H1 (cell line): ENCODE measurements at regions not wholly inside any gene's neighbourhood (a gene's known extent, or its start where the extent isn't known, plus 50 kb on each side); places are given as distances from the start of the nearest gene placed in this dataset.

Source experiments
- CHD2 ChIP-seq: IDR thresholded peaks from 2 replicates; pipeline ENCODE4 v1.6.1; 2012; ENCODE audit warnings: low read length, improper control_type of control experiment
- FOSL1 ChIP-seq: IDR thresholded peaks from 2 replicates; pipeline ENCODE4 v1.6.1; 2011; ENCODE audit warnings: mild to moderate bottlenecking, low read depth, low read length, moderate library complexity; ENCODE audit not compliant: insufficient read depth
- GABPA ChIP-seq: IDR thresholded peaks from 2 replicates; pipeline ENCODE4 v1.6.1; 2011; ENCODE audit warnings: mild to moderate bottlenecking, low read length, moderate library complexity, borderline replicate concordance; ENCODE audit not compliant: insufficient read depth
- GTF2F1 ChIP-seq: IDR thresholded peaks from 2 replicates; pipeline ENCODE4 v1.6.1; 2012; ENCODE audit warnings: low read depth, low read length, improper control_type of control experiment, borderline replicate concordance
- KDM4A ChIP-seq: IDR thresholded peaks from one replicate; pipeline ENCODE4 v1.7.1; 2012; ENCODE audit warnings: low read depth, mild to moderate bottlenecking, moderate library complexity, low read length, inconsistent platforms; ENCODE audit not compliant: severe bottlenecking
- NANOG ChIP-seq: IDR thresholded peaks from 2 replicates; pipeline ENCODE4 v1.6.1; 2011; ENCODE audit warnings: low read length, low read depth, mild to moderate bottlenecking, inconsistent platforms; ENCODE audit not compliant: insufficient read depth, poor library complexity, severe bottlenecking
- NRF1 ChIP-seq: IDR thresholded peaks from 2 replicates; pipeline ENCODE4 v1.6.1; 2011; ENCODE audit warnings: mild to moderate bottlenecking, low read depth, low read length, improper control_type of control experiment
- POU5F1 ChIP-seq: IDR thresholded peaks from 2 replicates; pipeline ENCODE4 v1.6.1; 2011; ENCODE audit warnings: low read depth, mild to moderate bottlenecking, low read length, moderate library complexity
- RBBP5 ChIP-seq: IDR thresholded peaks from 2 replicates; pipeline ENCODE4 v1.7.1; 2012; ENCODE audit warnings: low read depth, mild to moderate bottlenecking, inconsistent platforms, low read length, moderate library complexity, borderline replicate concordance
- SP1 ChIP-seq: IDR thresholded peaks from 2 replicates; pipeline ENCODE4 v1.6.1; 2011; ENCODE audit warnings: low read depth, low read length
- SUZ12 ChIP-seq: fragments of 200-600 bp; sonication (generic); IDR thresholded peaks from 2 replicates; pipeline ENCODE4 v1.6.1; 2012; ENCODE audit warnings: mild to moderate bottlenecking, inconsistent platforms, low read length, moderate library complexity, mixed read lengths
- TEAD4 ChIP-seq: IDR thresholded peaks from 2 replicates; pipeline ENCODE4 v1.6.1; 2012; ENCODE audit warnings: low read depth, low read length, inconsistent platforms, mixed read lengths
- TF ChIP-seq, protein P1 (sequence below): fragments of 300-600 bp; sonication (generic); IDR thresholded peaks from 2 replicates; pipeline ENCODE4 v1.7.1; 2012; ENCODE audit warnings: low read length, moderate library complexity, mild to moderate bottlenecking, inconsistent platforms; ENCODE audit not compliant: insufficient replicate concordance

DNA sequence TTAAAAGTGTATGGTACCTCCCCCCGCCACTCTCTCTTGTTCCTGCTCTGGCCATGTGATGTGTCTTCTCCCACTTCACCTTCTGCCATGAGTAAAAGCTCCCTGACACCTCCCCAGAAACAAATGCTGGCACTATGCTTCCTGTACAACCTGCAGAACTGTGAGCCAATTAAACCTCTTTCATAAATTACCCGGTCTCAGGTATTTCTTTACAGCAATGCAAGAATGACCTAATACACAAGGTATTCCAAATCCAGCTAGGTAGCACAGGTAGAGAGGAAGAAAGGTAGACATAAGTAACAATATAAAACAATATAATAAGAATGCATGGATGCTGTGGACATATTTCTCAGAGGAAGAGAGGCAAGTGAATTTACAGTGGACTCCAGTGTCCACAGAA lies 394.1 kb upstream of the ARID1B start (continued):
- TF ChIP-seq, protein P1, sequence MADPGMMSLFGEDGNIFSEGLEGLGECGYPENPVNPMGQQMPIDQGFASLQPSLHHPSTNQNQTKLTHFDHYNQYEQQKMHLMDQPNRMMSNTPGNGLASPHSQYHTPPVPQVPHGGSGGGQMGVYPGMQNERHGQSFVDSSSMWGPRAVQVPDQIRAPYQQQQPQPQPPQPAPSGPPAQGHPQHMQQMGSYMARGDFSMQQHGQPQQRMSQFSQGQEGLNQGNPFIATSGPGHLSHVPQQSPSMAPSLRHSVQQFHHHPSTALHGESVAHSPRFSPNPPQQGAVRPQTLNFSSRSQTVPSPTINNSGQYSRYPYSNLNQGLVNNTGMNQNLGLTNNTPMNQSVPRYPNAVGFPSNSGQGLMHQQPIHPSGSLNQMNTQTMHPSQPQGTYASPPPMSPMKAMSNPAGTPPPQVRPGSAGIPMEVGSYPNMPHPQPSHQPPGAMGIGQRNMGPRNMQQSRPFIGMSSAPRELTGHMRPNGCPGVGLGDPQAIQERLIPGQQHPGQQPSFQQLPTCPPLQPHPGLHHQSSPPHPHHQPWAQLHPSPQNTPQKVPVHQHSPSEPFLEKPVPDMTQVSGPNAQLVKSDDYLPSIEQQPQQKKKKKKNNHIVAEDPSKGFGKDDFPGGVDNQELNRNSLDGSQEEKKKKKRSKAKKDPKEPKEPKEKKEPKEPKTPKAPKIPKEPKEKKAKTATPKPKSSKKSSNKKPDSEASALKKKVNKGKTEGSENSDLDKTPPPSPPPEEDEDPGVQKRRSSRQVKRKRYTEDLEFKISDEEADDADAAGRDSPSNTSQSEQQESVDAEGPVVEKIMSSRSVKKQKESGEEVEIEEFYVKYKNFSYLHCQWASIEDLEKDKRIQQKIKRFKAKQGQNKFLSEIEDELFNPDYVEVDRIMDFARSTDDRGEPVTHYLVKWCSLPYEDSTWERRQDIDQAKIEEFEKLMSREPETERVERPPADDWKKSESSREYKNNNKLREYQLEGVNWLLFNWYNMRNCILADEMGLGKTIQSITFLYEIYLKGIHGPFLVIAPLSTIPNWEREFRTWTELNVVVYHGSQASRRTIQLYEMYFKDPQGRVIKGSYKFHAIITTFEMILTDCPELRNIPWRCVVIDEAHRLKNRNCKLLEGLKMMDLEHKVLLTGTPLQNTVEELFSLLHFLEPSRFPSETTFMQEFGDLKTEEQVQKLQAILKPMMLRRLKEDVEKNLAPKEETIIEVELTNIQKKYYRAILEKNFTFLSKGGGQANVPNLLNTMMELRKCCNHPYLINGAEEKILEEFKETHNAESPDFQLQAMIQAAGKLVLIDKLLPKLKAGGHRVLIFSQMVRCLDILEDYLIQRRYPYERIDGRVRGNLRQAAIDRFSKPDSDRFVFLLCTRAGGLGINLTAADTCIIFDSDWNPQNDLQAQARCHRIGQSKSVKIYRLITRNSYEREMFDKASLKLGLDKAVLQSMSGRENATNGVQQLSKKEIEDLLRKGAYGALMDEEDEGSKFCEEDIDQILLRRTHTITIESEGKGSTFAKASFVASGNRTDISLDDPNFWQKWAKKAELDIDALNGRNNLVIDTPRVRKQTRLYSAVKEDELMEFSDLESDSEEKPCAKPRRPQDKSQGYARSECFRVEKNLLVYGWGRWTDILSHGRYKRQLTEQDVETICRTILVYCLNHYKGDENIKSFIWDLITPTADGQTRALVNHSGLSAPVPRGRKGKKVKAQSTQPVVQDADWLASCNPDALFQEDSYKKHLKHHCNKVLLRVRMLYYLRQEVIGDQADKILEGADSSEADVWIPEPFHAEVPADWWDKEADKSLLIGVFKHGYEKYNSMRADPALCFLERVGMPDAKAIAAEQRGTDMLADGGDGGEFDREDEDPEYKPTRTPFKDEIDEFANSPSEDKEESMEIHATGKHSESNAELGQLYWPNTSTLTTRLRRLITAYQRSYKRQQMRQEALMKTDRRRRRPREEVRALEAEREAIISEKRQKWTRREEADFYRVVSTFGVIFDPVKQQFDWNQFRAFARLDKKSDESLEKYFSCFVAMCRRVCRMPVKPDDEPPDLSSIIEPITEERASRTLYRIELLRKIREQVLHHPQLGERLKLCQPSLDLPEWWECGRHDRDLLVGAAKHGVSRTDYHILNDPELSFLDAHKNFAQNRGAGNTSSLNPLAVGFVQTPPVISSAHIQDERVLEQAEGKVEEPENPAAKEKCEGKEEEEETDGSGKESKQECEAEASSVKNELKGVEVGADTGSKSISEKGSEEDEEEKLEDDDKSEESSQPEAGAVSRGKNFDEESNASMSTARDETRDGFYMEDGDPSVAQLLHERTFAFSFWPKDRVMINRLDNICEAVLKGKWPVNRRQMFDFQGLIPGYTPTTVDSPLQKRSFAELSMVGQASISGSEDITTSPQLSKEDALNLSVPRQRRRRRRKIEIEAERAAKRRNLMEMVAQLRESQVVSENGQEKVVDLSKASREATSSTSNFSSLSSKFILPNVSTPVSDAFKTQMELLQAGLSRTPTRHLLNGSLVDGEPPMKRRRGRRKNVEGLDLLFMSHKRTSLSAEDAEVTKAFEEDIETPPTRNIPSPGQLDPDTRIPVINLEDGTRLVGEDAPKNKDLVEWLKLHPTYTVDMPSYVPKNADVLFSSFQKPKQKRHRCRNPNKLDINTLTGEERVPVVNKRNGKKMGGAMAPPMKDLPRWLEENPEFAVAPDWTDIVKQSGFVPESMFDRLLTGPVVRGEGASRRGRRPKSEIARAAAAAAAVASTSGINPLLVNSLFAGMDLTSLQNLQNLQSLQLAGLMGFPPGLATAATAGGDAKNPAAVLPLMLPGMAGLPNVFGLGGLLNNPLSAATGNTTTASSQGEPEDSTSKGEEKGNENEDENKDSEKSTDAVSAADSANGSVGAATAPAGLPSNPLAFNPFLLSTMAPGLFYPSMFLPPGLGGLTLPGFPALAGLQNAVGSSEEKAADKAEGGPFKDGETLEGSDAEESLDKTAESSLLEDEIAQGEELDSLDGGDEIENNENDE, result no peak
- TF ChIP-seq SP1 (no peak), SUZ12 (no peak), GABPA (no peak), GTF2F1 (no peak), RBBP5 (no peak), CHD2 (no peak), TEAD4 (no peak), POU5F1 (no peak), NRF1 (no peak), FOSL1 (no peak), KDM4A (no peak), NANOG (no peak)
